H9 (cell line): ENCODE measurements at regions not wholly inside any gene's neighbourhood (a gene's known extent, or its start where the extent isn't known, plus 50 kb on each side); places are given as distances from the start of the nearest gene placed in this dataset.
A peak's percentile ranks its signal among the peaks of the same experiment; 100 is the strongest.

Experiments
- DNase-seq: peaks from one replicate; pipeline ENCODE4 v3.0.0-alpha.2; 2017
- H2AFZ ChIP-seq: one replicate; pipeline ENCODE4 v1.6.1; 2013; ENCODE audit warnings: mild to moderate bottlenecking, low read length, control low read depth, moderate library complexity
- H2AK5ac ChIP-seq: 2 replicates; pipeline ENCODE4 v1.6.1; 2013; ENCODE audit warnings: low read length, control low read depth, mixed read lengths; ENCODE audit not compliant: insufficient read length
- H2BK120ac ChIP-seq: one replicate; pipeline ENCODE4 v1.6.1; 2013; ENCODE audit warnings: low read depth, mild to moderate bottlenecking, low read length, control low read depth, inconsistent platforms; ENCODE audit not compliant: poor library complexity, severe bottlenecking
- H2BK12ac ChIP-seq: 2 replicates; pipeline ENCODE4 v1.6.1; 2013; ENCODE audit warnings: low read length, control low read depth, mixed read lengths, low read depth; ENCODE audit not compliant: insufficient read length
- H2BK15ac ChIP-seq: 2 replicates; pipeline ENCODE4 v1.6.1; 2013; ENCODE audit warnings: low read depth, low read length, control low read depth
- H2BK20ac ChIP-seq: one replicate; pipeline ENCODE4 v1.6.1; 2013; ENCODE audit warnings: low read depth, mild to moderate bottlenecking, low read length, control low read depth, inconsistent platforms; ENCODE audit not compliant: poor library complexity, severe bottlenecking
- H2BK5ac ChIP-seq: 2 replicates; pipeline ENCODE4 v1.6.1; 2013; ENCODE audit warnings: low read length, control low read depth, mixed read lengths; ENCODE audit not compliant: insufficient read length
- H3K14ac ChIP-seq: 2 replicates; pipeline ENCODE4 v1.6.1; 2013; ENCODE audit warnings: low read length, control low read depth; ENCODE audit not compliant: insufficient read depth
- H3K18ac ChIP-seq: 2 replicates; pipeline ENCODE4 v1.6.1; 2013; ENCODE audit warnings: low read depth, mild to moderate bottlenecking, mixed read lengths, low read length, control low read depth; ENCODE audit not compliant: insufficient read length
- H3K23ac ChIP-seq: 2 replicates; pipeline ENCODE4 v1.6.1; 2013; ENCODE audit warnings: low read length, control low read depth, mixed read lengths, low read depth; ENCODE audit not compliant: insufficient read length
- H3K23me2 ChIP-seq: 2 replicates; pipeline ENCODE4 v1.6.1; 2013; ENCODE audit warnings: low read depth, mild to moderate bottlenecking, mixed read lengths, low read length, control low read depth; ENCODE audit not compliant: insufficient read length, poor library complexity, severe bottlenecking
- H3K27ac ChIP-seq: 2 replicates; pipeline ENCODE4 v1.5.1; 2013; ENCODE audit warnings: low read length, control low read depth, mixed read lengths, low read depth; ENCODE audit not compliant: insufficient read length
- H3K27me3 ChIP-seq: 2 replicates; pipeline ENCODE4 v1.6.1; 2013; ENCODE audit warnings: low read length, control low read depth, inconsistent platforms; ENCODE audit not compliant: insufficient read depth
- H3K4ac ChIP-seq: 2 replicates; pipeline ENCODE4 v1.6.1; 2013; ENCODE audit warnings: low read depth, mild to moderate bottlenecking, control low read depth, inconsistent platforms, low read length, moderate library complexity
- H3K4me1 ChIP-seq: 2 replicates; pipeline ENCODE4 v1.6.1; 2013; ENCODE audit warnings: low read length, control low read depth, inconsistent platforms; ENCODE audit not compliant: insufficient read depth
- H3K4me2 ChIP-seq: 2 replicates; pipeline ENCODE4 v1.6.1; 2013; ENCODE audit warnings: low read length, control low read depth, mixed read lengths; ENCODE audit not compliant: insufficient read length, insufficient read depth
- H3K56ac ChIP-seq: 2 replicates; pipeline ENCODE4 v1.6.1; 2013; ENCODE audit warnings: low read depth, mild to moderate bottlenecking, mixed read lengths, low read length, control low read depth; ENCODE audit not compliant: insufficient read length
- H3K79me1 ChIP-seq: 2 replicates; pipeline ENCODE4 v1.6.1; 2013; ENCODE audit warnings: low read depth, mild to moderate bottlenecking, moderate library complexity, low read length, control low read depth, inconsistent platforms; ENCODE audit not compliant: insufficient read depth, poor library complexity, severe bottlenecking
- H3K79me2 ChIP-seq: 2 replicates; pipeline ENCODE4 v1.6.1; 2013; ENCODE audit warnings: low read length, control low read depth, inconsistent platforms; ENCODE audit not compliant: insufficient read depth
- H3K9ac ChIP-seq: 2 replicates; pipeline ENCODE4 v1.6.1; 2013; ENCODE audit warnings: low read length, control low read depth, mixed read lengths; ENCODE audit not compliant: insufficient read length; ENCODE audit errors: extremely low read depth
- H3K9me3 ChIP-seq: one replicate; pipeline ENCODE4 v1.6.1; 2013; ENCODE audit warnings: low read depth, low read length, inconsistent platforms; ENCODE audit not compliant: control insufficient read depth
- H3T11ph ChIP-seq: one replicate; pipeline ENCODE4 v1.6.1; 2013; ENCODE audit warnings: mild to moderate bottlenecking, low read length, control low read depth, inconsistent platforms
- H4K20me1 ChIP-seq: one replicate; pipeline ENCODE4 v1.6.1; 2013; ENCODE audit not compliant: control insufficient read depth, insufficient read length, insufficient read depth
- H4K5ac ChIP-seq: 2 replicates; pipeline ENCODE4 v1.6.1; 2013; ENCODE audit warnings: low read depth, mild to moderate bottlenecking, mixed read lengths, low read length, control low read depth; ENCODE audit not compliant: insufficient read length
- H4K8ac ChIP-seq: replicated peaks from 2 replicates; pipeline ENCODE4 v1.6.1; 2013; ENCODE audit warnings: low read length, control low read depth, mixed read lengths, low read depth; ENCODE audit not compliant: insufficient read length
- H4K91ac ChIP-seq: 2 replicates; pipeline ENCODE4 v1.6.1; 2013; ENCODE audit warnings: low read depth, mild to moderate bottlenecking, moderate library complexity, mixed read lengths, low read length, control low read depth; ENCODE audit not compliant: insufficient read length
- H3K27ac Mint-ChIP-seq, 3 experiments: 2 replicates in 2 of 3; 3 replicates in 1 of 3; pipeline ENCODE4 v1.8.0; 2020 to 2021; ENCODE audit warnings: mixed read lengths in 3 of 3, mild to moderate bottlenecking in 1 of 3, moderate library complexity in 1 of 3
- H3K27me3 Mint-ChIP-seq: 2 replicates; pipeline ENCODE4 v1.8.0; 2021; ENCODE audit warnings: low read depth, mild to moderate bottlenecking, moderate library complexity, mixed read lengths
- H3K36me3 Mint-ChIP-seq, 3 experiments: 2 replicates in 2 of 3; 3 replicates in 1 of 3; pipeline ENCODE4 v1.8.0; 2020 to 2021; ENCODE audit warnings: low read depth in 3 of 3, mixed read lengths in 3 of 3; ENCODE audit not compliant: insufficient read depth in 1 of 3
- H3K4me1 Mint-ChIP-seq, 2 experiments: 2 replicates each; pipeline ENCODE4 v1.8.0; 2020; ENCODE audit warnings: mixed read lengths in 2 of 2
- H3K4me3 Mint-ChIP-seq, 2 experiments: 2 replicates in 1 of 2; 3 replicates in 1 of 2; pipeline ENCODE4 v1.8.0; 2020 to 2021; ENCODE audit warnings: mild to moderate bottlenecking in 2 of 2, mixed read lengths in 2 of 2, moderate library complexity in 1 of 2
- H3K9me3 Mint-ChIP-seq, 2 experiments: 2 replicates in 1 of 2; 3 replicates in 1 of 2; pipeline ENCODE4 v1.8.0; 2020; ENCODE audit warnings: mild to moderate bottlenecking in 2 of 2, mixed read lengths in 2 of 2, moderate library complexity in 1 of 2
- WGBS: extraction: QIAGEN DNeasy Blood & Tissue Kit; methylation state at CpG from one replicate; pipeline ENCODE4 v1.1.7; 2013; ENCODE audit warnings: missing lambda C conversion rate, low lambda C conversion rate, mixed read lengths; ENCODE audit not compliant: insufficient read length; ENCODE audit errors: extremely low coverage; 5-methylcytosine and 5-hydroxymethylcytosine counted together
- TF ChIP-seq, protein P1 (sequence below): fragments of 200-600 bp; sonication (generic); conservative IDR thresholded peaks from 3 replicates; pipeline ENCODE4 v1.8.0; 2021; ENCODE audit warnings: antibody characterized with exemption, mild to moderate bottlenecking

DNA sequence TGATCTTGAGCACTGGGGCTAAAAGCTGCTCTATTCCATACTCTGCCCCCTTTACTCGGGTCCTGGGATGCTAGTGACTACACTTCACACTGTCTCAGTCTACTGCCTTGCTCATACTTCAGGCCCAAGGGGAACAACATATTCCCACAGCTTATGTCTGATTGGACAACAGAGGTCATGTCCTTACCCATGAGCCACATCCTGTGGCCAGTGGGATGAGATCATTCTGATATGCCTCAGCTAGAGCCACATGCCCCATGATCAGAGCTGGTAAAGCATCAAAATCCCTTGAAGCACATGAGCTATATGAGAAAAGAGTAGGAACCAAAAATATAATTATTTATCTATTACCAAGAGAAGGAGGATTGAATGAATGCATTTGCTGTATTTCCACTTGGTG, 290.1 kb upstream of the TSHZ3 start:
- no peak for DNase-seq

More for the DNA sequence above, 290.1 kb upstream of the TSHZ3 start:
- Histone ChIP-seq H4K91ac (no peak overlapping the region), H3K23me2 (no peaks in the 10 kb centered on the region), H3K79me1 (no peaks in the 10 kb centered on the region), H3K4me2 (no peak overlapping the region), H3K18ac (no peak overlapping the region), H2BK20ac (no peak overlapping the region), H4K5ac (no peak overlapping the region), H3K9ac (no peak overlapping the region), H4K8ac (no peak overlapping the region), H3K4me1 (no peaks in the 10 kb centered on the region), H3K9me3 (no peaks in the 10 kb centered on the region), H3K79me2 (no peaks in the 10 kb centered on the region), H3K23ac (no peak overlapping the region), H3K56ac (no peak overlapping the region), H3K27me3 (no peaks in the 10 kb centered on the region), H3T11ph (no peak overlapping the region), H3K27ac (no peak overlapping the region), H2AK5ac (no peak overlapping the region), H3K14ac (no peak overlapping the region), H2BK12ac (no peak overlapping the region), H2BK5ac (no peak overlapping the region), H2BK15ac (no peak overlapping the region), H3K4ac (no peak overlapping the region), H2BK120ac (no peak overlapping the region), H4K20me1 (no peaks in the 10 kb centered on the region), H2AFZ (no peak overlapping the region)
- H3K27ac Mint-ChIP-seq = peak overlapping the region in 1 of 3 experiments; percentile 22; a peak in 2 of 7 replicates
- no peak overlapping the region for H3K4me3 Mint-ChIP-seq
- no CpG with 5 or more reads among the region's 1 CpG for WGBS
- TF ChIP-seq, protein P1, sequence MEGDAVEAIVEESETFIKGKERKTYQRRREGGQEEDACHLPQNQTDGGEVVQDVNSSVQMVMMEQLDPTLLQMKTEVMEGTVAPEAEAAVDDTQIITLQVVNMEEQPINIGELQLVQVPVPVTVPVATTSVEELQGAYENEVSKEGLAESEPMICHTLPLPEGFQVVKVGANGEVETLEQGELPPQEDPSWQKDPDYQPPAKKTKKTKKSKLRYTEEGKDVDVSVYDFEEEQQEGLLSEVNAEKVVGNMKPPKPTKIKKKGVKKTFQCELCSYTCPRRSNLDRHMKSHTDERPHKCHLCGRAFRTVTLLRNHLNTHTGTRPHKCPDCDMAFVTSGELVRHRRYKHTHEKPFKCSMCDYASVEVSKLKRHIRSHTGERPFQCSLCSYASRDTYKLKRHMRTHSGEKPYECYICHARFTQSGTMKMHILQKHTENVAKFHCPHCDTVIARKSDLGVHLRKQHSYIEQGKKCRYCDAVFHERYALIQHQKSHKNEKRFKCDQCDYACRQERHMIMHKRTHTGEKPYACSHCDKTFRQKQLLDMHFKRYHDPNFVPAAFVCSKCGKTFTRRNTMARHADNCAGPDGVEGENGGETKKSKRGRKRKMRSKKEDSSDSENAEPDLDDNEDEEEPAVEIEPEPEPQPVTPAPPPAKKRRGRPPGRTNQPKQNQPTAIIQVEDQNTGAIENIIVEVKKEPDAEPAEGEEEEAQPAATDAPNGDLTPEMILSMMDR = no peak
- H3K9me3 Mint-ChIP-seq = no peaks in the 10 kb centered on the region; a peak in 1 of 5 replicates
- no peaks in the 10 kb centered on the region; the same call in 1 of the 2 replicates for H3K27me3 Mint-ChIP-seq
- H3K36me3 Mint-ChIP-seq = no peaks in the 10 kb centered on the region; a peak in 1 of 7 replicates
- H3K4me1 Mint-ChIP-seq = peaks cover 2 to 7% of the 10 kb centered on the region in 2 experiments; a peak in 2 of 4 replicates
